ENCODE measurements at regions not wholly inside any gene's neighbourhood (a gene's known extent, or its start where the extent isn't known, plus 50 kb on each side); places are given as distances from the start of the nearest gene placed in this dataset.

DNA sequence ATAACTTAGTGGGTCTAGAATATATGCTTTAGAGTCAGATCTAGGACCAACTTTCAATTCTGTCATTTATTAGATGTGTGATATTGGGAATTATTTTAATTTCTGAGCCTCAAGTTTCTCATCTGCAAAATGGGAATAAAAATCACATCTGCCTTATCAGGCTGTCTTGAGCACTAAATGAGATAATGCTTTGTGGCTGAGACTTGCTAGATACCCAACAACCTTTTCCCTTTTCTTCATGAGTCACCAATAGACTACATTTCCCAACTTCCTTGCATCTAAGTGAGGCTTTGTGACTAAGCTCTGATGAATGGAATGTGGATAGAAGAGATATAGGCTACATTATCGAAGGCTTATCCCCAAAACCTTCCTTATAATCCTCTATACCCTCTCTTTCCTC lies 220.7 kb upstream of the SESN3 start (continued):
- TF ChIP-seq, protein P1, sequence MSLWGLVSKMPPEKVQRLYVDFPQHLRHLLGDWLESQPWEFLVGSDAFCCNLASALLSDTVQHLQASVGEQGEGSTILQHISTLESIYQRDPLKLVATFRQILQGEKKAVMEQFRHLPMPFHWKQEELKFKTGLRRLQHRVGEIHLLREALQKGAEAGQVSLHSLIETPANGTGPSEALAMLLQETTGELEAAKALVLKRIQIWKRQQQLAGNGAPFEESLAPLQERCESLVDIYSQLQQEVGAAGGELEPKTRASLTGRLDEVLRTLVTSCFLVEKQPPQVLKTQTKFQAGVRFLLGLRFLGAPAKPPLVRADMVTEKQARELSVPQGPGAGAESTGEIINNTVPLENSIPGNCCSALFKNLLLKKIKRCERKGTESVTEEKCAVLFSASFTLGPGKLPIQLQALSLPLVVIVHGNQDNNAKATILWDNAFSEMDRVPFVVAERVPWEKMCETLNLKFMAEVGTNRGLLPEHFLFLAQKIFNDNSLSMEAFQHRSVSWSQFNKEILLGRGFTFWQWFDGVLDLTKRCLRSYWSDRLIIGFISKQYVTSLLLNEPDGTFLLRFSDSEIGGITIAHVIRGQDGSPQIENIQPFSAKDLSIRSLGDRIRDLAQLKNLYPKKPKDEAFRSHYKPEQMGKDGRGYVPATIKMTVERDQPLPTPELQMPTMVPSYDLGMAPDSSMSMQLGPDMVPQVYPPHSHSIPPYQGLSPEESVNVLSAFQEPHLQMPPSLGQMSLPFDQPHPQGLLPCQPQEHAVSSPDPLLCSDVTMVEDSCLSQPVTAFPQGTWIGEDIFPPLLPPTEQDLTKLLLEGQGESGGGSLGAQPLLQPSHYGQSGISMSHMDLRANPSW (CRISPR knock-in tag; conservative IDR thresholded peaks at IDR 0.05; ENCODE audit: low read depth), result no peak
- TF ChIP-seq ZNF138 (CRISPR knock-in tag; conservative IDR thresholded peaks at IDR 0.05), result no peak

DNA sequence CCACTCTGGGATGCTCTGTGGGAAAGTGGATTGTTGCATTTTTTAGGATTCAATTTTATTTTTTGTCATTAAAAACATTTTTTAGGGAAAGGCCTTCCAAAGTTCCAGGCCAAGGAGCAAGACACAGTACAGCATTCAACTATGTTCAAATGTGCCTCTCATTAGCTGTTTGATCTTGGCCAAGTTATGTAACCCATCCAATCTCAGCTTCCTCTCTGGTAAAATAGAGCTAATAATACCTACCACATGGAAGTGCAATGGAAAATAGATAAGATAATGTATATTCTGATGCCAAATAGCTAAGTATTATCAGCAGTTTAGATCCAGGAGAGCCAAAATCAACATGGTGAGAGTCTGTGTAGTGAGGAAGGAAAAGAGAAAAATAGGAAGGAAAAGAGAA lies 220.3 kb upstream of the SESN3 start:
- DNase-seq (ENCODE audit: low spot score) (no peak), ATAC-seq (no peak)
- Mint-ChIP-seq H3K27me3 (ENCODE audit: low read depth) (no peaks in the 10 kb centered on the region), H3K4me3 (no peak overlapping the region), H3K27ac (no peak overlapping the region), H3K9me3 (peaks cover 8% of the 10 kb centered on the region), H3K4me1 (peaks cover 11% of the 10 kb centered on the region), H3K36me3 (no peaks in the 10 kb centered on the region)
- POLR2A ChIA-PET, result no interaction called here
- CTCF ChIA-PET, result no interaction called here
- TF ChIP-seq, protein P2, sequence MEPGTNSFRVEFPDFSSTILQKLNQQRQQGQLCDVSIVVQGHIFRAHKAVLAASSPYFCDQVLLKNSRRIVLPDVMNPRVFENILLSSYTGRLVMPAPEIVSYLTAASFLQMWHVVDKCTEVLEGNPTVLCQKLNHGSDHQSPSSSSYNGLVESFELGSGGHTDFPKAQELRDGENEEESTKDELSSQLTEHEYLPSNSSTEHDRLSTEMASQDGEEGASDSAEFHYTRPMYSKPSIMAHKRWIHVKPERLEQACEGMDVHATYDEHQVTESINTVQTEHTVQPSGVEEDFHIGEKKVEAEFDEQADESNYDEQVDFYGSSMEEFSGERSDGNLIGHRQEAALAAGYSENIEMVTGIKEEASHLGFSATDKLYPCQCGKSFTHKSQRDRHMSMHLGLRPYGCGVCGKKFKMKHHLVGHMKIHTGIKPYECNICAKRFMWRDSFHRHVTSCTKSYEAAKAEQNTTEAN (CRISPR knock-in tag; IDR thresholded peaks at IDR 0.05), result no peak
- TF ChIP-seq, protein P3, sequence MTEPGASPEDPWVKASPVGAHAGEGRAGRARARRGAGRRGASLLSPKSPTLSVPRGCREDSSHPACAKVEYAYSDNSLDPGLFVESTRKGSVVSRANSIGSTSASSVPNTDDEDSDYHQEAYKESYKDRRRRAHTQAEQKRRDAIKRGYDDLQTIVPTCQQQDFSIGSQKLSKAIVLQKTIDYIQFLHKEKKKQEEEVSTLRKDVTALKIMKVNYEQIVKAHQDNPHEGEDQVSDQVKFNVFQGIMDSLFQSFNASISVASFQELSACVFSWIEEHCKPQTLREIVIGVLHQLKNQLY (CRISPR knock-in tag; IDR thresholded peaks at IDR 0.05), result no peak
- no peak for TF ChIP-seq PRRX2 (CRISPR knock-in tag; IDR thresholded peaks at IDR 0.05)
- TF ChIP-seq TP53 (CRISPR knock-in tag; IDR thresholded peaks at IDR 0.05), result no peak
- TF ChIP-seq, protein P4, sequence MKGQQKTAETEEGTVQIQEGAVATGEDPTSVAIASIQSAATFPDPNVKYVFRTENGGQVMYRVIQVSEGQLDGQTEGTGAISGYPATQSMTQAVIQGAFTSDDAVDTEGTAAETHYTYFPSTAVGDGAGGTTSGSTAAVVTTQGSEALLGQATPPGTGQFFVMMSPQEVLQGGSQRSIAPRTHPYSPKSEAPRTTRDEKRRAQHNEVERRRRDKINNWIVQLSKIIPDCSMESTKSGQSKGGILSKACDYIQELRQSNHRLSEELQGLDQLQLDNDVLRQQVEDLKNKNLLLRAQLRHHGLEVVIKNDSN (CRISPR knock-in tag; IDR thresholded peaks at IDR 0.05), result no peak
- TF ChIP-seq ZNF219 (CRISPR knock-in tag; IDR thresholded peaks at IDR 0.05; ENCODE audit: borderline replicate concordance), result no peak
- no peak for TF ChIP-seq SMAD4 (CRISPR knock-in tag; IDR thresholded peaks at IDR 0.05)
- TF ChIP-seq ESRRA (CRISPR knock-in tag; IDR thresholded peaks at IDR 0.05; ENCODE audit: borderline replicate concordance), result no peak
- no peak for TF ChIP-seq ZNF396 (CRISPR knock-in tag; IDR thresholded peaks at IDR 0.05; ENCODE audit: borderline replicate concordance)

DNA sequence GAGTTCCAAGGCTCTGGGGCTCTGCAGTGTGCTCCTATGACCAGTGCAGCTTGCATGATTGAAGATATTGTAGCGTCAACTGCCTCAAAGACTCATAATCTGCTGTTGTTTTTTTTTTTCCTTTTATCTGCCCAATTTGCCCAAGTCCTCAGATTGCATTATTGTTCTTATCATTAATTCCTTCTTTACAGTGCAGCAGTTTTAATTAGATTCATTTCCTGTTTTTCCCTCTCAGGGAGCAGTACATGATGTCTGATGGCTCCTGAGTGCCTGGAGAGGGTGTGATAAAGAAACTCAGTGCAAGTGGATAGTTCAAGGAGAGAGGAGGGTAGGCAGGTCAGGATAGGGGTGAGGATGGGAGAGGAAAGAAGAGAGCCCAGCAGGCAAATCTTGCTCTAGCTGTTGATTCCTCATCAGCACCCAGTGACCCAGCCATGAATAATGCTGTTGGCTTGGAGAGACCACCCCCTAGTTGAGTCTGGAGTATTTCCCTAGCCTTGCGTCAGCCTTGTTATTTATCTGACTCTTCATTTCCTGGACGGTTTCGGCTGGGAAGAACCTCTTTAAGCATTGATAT lies 219.6 kb upstream of the SESN3 start:
- H3K4me1 Mint-ChIP-seq, result peaks cover 14% of the 10 kb centered on the region
- DNase-seq (ENCODE audit: low spot score) (no peak), ATAC-seq (no peak)
- H3K4me3 Mint-ChIP-seq, result no peak overlapping the region
- POLR2A ChIA-PET, result no interaction called here
- no peaks in the 10 kb centered on the region for H3K27me3 Mint-ChIP-seq (ENCODE audit: low read depth)
- no peaks in the 10 kb centered on the region for H3K36me3 Mint-ChIP-seq
- CTCF ChIA-PET, result no interaction called here
- peaks cover 3% of the 10 kb centered on the region for H3K9me3 Mint-ChIP-seq
- H3K27ac Mint-ChIP-seq, result no peak overlapping the region
- TF ChIP-seq, protein P5, sequence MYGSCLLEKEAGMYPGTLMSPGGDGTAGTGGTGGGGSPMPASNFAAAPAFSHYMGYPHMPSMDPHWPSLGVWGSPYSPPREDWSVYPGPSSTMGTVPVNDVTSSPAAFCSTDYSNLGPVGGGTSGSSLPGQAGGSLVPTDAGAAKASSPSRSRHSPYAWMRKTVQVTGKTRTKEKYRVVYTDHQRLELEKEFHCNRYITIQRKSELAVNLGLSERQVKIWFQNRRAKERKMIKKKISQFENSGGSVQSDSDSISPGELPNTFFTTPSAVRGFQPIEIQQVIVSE (CRISPR knock-in tag; IDR thresholded peaks at IDR 0.05; ENCODE audit: borderline replicate concordance), result no peak
- TF ChIP-seq, protein P6, sequence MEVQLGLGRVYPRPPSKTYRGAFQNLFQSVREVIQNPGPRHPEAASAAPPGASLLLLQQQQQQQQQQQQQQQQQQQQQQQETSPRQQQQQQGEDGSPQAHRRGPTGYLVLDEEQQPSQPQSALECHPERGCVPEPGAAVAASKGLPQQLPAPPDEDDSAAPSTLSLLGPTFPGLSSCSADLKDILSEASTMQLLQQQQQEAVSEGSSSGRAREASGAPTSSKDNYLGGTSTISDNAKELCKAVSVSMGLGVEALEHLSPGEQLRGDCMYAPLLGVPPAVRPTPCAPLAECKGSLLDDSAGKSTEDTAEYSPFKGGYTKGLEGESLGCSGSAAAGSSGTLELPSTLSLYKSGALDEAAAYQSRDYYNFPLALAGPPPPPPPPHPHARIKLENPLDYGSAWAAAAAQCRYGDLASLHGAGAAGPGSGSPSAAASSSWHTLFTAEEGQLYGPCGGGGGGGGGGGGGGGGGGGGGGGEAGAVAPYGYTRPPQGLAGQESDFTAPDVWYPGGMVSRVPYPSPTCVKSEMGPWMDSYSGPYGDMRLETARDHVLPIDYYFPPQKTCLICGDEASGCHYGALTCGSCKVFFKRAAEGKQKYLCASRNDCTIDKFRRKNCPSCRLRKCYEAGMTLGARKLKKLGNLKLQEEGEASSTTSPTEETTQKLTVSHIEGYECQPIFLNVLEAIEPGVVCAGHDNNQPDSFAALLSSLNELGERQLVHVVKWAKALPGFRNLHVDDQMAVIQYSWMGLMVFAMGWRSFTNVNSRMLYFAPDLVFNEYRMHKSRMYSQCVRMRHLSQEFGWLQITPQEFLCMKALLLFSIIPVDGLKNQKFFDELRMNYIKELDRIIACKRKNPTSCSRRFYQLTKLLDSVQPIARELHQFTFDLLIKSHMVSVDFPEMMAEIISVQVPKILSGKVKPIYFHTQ (CRISPR knock-in tag; IDR thresholded peaks at IDR 0.05), result no peak
- TF ChIP-seq, protein P7, sequence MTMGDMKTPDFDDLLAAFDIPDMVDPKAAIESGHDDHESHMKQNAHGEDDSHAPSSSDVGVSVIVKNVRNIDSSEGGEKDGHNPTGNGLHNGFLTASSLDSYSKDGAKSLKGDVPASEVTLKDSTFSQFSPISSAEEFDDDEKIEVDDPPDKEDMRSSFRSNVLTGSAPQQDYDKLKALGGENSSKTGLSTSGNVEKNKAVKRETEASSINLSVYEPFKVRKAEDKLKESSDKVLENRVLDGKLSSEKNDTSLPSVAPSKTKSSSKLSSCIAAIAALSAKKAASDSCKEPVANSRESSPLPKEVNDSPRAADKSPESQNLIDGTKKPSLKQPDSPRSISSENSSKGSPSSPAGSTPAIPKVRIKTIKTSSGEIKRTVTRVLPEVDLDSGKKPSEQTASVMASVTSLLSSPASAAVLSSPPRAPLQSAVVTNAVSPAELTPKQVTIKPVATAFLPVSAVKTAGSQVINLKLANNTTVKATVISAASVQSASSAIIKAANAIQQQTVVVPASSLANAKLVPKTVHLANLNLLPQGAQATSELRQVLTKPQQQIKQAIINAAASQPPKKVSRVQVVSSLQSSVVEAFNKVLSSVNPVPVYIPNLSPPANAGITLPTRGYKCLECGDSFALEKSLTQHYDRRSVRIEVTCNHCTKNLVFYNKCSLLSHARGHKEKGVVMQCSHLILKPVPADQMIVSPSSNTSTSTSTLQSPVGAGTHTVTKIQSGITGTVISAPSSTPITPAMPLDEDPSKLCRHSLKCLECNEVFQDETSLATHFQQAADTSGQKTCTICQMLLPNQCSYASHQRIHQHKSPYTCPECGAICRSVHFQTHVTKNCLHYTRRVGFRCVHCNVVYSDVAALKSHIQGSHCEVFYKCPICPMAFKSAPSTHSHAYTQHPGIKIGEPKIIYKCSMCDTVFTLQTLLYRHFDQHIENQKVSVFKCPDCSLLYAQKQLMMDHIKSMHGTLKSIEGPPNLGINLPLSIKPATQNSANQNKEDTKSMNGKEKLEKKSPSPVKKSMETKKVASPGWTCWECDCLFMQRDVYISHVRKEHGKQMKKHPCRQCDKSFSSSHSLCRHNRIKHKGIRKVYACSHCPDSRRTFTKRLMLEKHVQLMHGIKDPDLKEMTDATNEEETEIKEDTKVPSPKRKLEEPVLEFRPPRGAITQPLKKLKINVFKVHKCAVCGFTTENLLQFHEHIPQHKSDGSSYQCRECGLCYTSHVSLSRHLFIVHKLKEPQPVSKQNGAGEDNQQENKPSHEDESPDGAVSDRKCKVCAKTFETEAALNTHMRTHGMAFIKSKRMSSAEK (CRISPR knock-in tag; IDR thresholded peaks at IDR 0.05; ENCODE audit: borderline replicate concordance), result no peak
- TF ChIP-seq NFATC4 (CRISPR knock-in tag; IDR thresholded peaks at IDR 0.05), result no peak

Data from WTC11 (cell line).